ENCODE measurements at regions not wholly inside any gene's neighbourhood (a gene's known extent, or its start where the extent isn't known, plus 50 kb on each side); places are given as distances from the start of the nearest gene placed in this dataset.

GRCh38 chr13:85243831-85244230 is 555.4 kb downstream of the SLITRK6 start:
- no peak overlapping the region for H3K4me3 ChIP-seq (ENCODE audit: low read depth, low read length)
- H3K4me1 ChIP-seq = peaks cover 4% of the 10 kb centered on the region; the same call in 1 of the 2 replicates
- no peaks in the 10 kb centered on the region for H3K27me3 ChIP-seq
- TF ChIP-seq, protein P1, sequence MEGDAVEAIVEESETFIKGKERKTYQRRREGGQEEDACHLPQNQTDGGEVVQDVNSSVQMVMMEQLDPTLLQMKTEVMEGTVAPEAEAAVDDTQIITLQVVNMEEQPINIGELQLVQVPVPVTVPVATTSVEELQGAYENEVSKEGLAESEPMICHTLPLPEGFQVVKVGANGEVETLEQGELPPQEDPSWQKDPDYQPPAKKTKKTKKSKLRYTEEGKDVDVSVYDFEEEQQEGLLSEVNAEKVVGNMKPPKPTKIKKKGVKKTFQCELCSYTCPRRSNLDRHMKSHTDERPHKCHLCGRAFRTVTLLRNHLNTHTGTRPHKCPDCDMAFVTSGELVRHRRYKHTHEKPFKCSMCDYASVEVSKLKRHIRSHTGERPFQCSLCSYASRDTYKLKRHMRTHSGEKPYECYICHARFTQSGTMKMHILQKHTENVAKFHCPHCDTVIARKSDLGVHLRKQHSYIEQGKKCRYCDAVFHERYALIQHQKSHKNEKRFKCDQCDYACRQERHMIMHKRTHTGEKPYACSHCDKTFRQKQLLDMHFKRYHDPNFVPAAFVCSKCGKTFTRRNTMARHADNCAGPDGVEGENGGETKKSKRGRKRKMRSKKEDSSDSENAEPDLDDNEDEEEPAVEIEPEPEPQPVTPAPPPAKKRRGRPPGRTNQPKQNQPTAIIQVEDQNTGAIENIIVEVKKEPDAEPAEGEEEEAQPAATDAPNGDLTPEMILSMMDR (IDR thresholded peaks at IDR 0.05; ENCODE audit: low read depth, low read length) = no peak
- no peaks in the 10 kb centered on the region for H3K36me3 ChIP-seq
- DNase-seq = no peak
- H3K9me3 ChIP-seq = no peaks in the 10 kb centered on the region

DNA sequence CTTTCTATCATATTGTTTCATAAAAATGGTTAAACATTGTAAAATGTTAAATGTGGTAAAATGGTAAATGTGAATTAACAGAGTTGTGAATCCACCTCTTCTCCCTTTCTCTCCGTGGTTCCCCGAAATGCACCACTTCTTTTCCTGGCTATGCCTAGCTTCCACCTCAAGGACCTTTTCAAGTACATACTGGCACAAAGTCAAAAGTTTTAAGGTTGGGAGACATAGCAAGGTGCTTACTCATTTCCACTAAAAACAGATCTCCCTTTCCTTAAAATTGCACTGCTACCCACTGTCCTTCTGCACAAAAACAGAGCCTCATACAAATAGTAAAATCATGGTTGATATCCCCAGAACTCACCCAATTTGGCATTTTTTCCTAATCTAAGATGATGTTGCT is 558.2 kb downstream of the SLITRK6 start:
- H3K9me3 ChIP-seq = no peaks in the 10 kb centered on the region
- H3K4me1 ChIP-seq = peaks cover 4% of the 10 kb centered on the region; the same call in 1 of the 2 replicates
- no peaks in the 10 kb centered on the region for H3K27me3 ChIP-seq
- TF ChIP-seq, protein P1 (IDR thresholded peaks at IDR 0.05; ENCODE audit: low read depth, low read length) = no peak
- DNase-seq = no peak
- no peak overlapping the region for H3K4me3 ChIP-seq (ENCODE audit: low read depth, low read length)
- no peaks in the 10 kb centered on the region for H3K36me3 ChIP-seq

DNA sequence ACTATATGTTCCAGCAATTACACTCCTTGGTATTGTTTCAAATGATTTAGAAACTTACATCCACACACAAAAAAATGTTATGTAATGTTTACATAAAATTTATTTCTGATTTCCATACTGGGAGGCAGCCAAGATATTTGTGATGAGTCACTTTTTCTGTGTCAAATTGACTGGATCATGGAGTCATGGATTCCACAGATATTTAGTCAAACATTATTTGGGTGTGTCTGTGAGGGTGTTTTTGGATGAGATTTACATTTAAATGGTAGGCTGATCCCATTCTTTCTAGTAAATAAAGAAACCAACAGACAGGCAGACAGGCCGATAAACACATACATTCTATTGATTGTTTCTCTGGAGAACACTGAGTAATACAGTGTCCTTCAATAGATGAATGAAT is 562.8 kb downstream of the SLITRK6 start:
- no peak for DNase-seq
- no peaks in the 10 kb centered on the region for H3K36me3 ChIP-seq
- H3K4me1 ChIP-seq = no peaks in the 10 kb centered on the region

GRCh38 chr13:85230691-85231093 is 568.5 kb downstream of the SLITRK6 start:
- DNase-seq = no peak
- Histone ChIP-seq H3K4me3 (ENCODE audit: low read depth, low read length) (no peak overlapping the region), H3K27me3 (no peaks in the 10 kb centered on the region), H3K9me3 (no peaks in the 10 kb centered on the region), H3K36me3 (no peaks in the 10 kb centered on the region), H3K4me1 (no peaks in the 10 kb centered on the region)
- TF ChIP-seq, protein P1 (IDR thresholded peaks at IDR 0.05; ENCODE audit: low read depth, low read length) = no peak

More for the DNA sequence above, 562.8 kb downstream of the SLITRK6 start:
- H3K4me3 ChIP-seq (ENCODE audit: low read depth, low read length) = no peak overlapping the region
- H3K27me3 ChIP-seq = no peaks in the 10 kb centered on the region
- H3K9me3 ChIP-seq = no peaks in the 10 kb centered on the region
- TF ChIP-seq, protein P1 (IDR thresholded peaks at IDR 0.05; ENCODE audit: low read depth, low read length) = no peak

DNA sequence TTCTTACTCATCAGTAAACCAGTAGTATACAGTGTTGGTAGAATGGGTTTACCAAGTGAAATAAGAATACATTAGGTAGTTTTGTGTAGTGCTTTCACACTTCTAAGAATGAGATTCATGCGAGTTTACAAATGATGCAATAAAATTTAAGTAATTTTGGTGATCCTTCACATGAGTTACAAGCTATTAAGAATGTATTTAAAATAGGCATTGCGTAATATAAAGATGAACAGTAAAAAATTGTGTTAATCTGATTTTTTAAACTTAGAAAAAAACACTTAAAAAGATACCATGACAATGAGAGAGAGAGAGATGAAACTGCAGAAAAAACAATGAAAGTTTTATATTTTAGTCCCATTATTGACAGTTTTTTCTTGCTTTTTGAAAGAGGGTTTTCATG is 570.5 kb downstream of the SLITRK6 start:
- H3K4me3 ChIP-seq (ENCODE audit: low read depth, low read length) = no peak overlapping the region
- H3K27me3 ChIP-seq = no peaks in the 10 kb centered on the region
- no peaks in the 10 kb centered on the region for H3K4me1 ChIP-seq
- TF ChIP-seq, protein P1 (IDR thresholded peaks at IDR 0.05; ENCODE audit: low read depth, low read length) = no peak
- no peaks in the 10 kb centered on the region for H3K36me3 ChIP-seq
- no peaks in the 10 kb centered on the region for H3K9me3 ChIP-seq
- no peak for DNase-seq

- no peak overlapping the region for H3K4me3 ChIP-seq (ENCODE audit: low read depth, low read length)
- TF ChIP-seq, protein P1 (IDR thresholded peaks at IDR 0.05; ENCODE audit: low read depth, low read length) = no peak
- DNase-seq = no peak
- no peaks in the 10 kb centered on the region for H3K9me3 ChIP-seq
- H3K27me3 ChIP-seq = no peaks in the 10 kb centered on the region
- no peaks in the 10 kb centered on the region for H3K4me1 ChIP-seq
- H3K36me3 ChIP-seq = no peaks in the 10 kb centered on the region
Observed at GRCh38 chr13:85223883-85224656, 575.1 kb downstream of the SLITRK6 start.

All from BE2C (cell line).